GM12891 (cell line): ENCODE measurements at regions not wholly inside any gene's neighbourhood (a gene's known extent, or its start where the extent isn't known, plus 50 kb on each side); places are given as distances from the start of the nearest gene placed in this dataset.

ENCODE experiments used
- DNase-seq: peaks from one replicate; pipeline ENCODE4 v3.0.0; 2011; ENCODE audit warnings: low spot score; ENCODE audit not compliant: insufficient read length
- FAIRE-seq: peaks from 2 replicates; lab custom pipeline; 2011; peaks lifted over from hg19 to GRCh38; lab: Jason Lieb, UNC
- PAX5 ChIP-seq: IDR thresholded peaks from 2 replicates; pipeline ENCODE4 v1.6.1; 2011; ENCODE audit warnings: low read length, moderate library complexity, mild to moderate bottlenecking; ENCODE audit not compliant: insufficient read depth, severe bottlenecking
- POLR2A ChIP-seq: IDR thresholded peaks from 2 replicates; pipeline ENCODE4 v1.6.1; 2011; ENCODE audit warnings: low read depth, low read length, control low read depth
- POLR2AphosphoS5 ChIP-seq: IDR thresholded peaks from 2 replicates; pipeline ENCODE4 v1.6.1; 2011; ENCODE audit warnings: low read depth, low read length, control low read depth
- POU2F2 ChIP-seq: IDR thresholded peaks from 2 replicates; pipeline ENCODE4 v1.6.1; 2011; ENCODE audit warnings: low read depth, mild to moderate bottlenecking, control low read depth, low read length, moderate library complexity
- SPI1 ChIP-seq: IDR thresholded peaks from 2 replicates; pipeline ENCODE4 v1.6.1; 2011; ENCODE audit warnings: low read depth, low read length, control low read depth
- TAF1 ChIP-seq: IDR thresholded peaks from 2 replicates; pipeline ENCODE4 v1.6.1; 2011; ENCODE audit warnings: low read depth, low read length, control low read depth

DNA sequence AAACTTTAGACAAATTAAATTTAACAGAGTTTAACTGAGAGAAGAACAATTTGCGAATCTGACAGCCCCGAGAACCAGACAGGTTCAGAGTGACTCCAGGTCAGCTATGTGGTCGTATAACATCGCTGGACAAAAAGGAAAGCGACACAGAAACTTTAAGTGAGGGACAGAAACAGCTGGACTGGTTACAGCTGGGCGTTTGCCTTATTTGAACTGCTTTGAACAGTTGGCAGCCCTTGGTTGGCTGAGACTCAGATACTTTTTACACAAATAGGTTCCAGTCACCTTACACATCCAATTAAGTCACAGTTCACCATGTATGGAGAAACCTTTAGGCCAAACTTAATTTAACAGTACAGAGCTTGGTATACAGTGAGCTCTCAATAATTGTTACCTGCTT, 436.9 kb downstream of the GUCY1A2 start:
- TF ChIP-seq SPI1 (no peak), POLR2A (no peak)
- DNase-seq (no peak), FAIRE-seq (no peak)

DNA sequence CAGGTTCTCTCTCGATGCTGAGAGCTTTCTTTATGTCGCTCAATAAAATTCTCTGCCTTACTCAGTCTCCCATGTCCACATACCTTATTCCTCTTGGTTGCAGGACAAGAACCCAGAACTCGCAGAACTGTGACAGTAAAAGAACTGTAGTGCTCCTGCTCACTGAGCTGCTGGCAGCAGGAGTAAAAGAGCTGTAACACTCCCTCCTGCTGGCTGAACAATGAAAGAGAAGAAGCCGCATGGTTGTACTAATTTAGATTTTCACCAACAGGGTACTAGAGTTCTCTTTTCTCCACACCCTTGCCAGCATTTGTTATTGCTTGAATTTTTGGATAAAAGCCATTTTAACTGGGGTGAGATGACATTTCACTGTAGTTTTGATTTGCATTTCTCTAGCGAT, 433.2 kb downstream of the GUCY1A2 start:
- no peak for FAIRE-seq

DNA sequence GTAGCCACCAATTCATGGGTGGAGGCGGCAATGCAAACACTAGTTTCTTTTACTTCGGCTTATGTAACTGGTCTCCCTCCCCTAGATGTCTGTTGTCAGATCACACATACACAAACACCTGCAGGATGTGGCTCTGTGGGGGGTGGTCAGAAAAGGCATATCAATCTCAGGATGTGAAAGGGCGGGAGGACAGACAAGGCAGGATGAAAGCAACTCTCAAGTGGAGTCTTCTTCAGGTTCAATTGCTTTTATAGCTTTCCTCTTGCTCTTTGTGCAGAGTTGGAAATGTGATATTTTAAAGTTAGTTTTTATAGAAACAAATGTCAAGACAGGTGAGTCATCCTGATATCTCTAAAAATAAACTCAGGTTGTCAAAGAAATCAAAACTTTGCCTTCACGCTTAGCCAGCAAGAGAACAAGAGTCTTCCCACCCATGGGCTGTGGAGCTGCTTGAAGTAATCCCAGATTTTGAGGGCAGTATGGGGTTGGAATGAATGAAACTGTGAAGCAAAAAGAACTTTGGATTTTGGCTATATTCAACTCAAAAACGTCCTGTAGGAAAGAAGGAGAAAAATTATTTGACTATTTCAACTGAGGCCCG, 423.4 kb downstream of the GUCY1A2 start:
- no peak for DNase-seq
- TF ChIP-seq SPI1, result no peak
- TF ChIP-seq PAX5, result no peak
- TF ChIP-seq POU2F2, result no peak
- TF ChIP-seq POLR2AphosphoS5, result no peak
- TF ChIP-seq TAF1, result no peak
- no peak for TF ChIP-seq POLR2A
- no peak for FAIRE-seq

More for the DNA sequence above, 433.2 kb downstream of the GUCY1A2 start:
- DNase-seq, result no peak
- TF ChIP-seq POU2F2 (no peak), POLR2AphosphoS5 (no peak), SPI1 (no peak), PAX5 (no peak), TAF1 (no peak)

DNA sequence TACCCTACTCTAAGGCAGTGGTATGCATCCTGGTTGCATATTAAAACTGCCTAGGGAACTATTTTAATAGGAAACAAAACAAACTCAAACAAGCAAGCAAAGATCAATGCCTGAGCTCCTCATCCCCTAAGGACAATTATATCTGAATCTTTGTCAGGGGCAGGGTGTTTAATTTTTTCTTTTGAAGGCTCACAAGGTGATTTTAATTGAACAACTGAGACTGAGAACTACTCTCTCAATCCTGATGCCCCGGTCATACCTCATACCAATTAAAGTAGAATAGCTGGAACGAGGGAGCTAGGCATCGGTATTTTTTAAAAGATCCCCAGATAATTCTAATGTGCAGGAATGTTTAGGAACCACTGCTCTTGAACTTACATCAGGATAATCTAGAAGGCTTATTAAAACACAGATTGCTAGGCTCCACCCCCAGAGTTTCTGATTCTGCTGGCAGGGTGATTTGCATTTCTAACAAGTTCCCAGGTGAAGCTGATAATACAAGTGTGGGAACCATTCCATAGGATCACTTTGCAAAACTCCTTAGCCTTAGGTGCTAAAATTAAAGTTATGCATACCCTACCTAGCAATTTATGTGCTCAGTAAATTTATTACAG, 416.5 kb downstream of the GUCY1A2 start:
- DNase-seq, result no peak
- TF ChIP-seq POLR2A (no peak), POU2F2 (no peak), TAF1 (no peak), POLR2AphosphoS5 (no peak), PAX5 (no peak), SPI1 (no peak)
- FAIRE-seq, result no peak

DNA sequence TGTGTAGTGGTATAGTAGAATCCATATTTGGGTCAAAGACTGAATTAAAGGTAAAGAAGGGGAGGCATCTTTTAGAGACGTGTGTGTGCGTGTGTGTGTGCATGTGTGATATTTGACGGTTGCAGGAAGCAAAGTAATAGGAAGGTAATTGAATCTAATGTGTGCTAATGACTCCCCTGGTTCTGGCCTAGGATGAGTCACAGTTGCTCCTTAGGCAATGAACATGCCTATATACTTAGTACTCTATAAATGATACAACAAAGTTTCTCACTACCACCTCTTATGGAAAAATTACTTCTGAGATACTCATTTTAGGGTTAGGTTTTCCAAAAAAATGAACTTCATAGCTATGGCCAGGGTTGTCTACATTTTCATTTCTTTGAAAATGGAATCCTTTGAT, 409.6 kb downstream of the GUCY1A2 start:
- FAIRE-seq (no peak), DNase-seq (no peak)
- TF ChIP-seq PAX5 (no peak), POU2F2 (no peak), TAF1 (no peak), POLR2A (no peak), SPI1 (no peak), POLR2AphosphoS5 (no peak)

DNA sequence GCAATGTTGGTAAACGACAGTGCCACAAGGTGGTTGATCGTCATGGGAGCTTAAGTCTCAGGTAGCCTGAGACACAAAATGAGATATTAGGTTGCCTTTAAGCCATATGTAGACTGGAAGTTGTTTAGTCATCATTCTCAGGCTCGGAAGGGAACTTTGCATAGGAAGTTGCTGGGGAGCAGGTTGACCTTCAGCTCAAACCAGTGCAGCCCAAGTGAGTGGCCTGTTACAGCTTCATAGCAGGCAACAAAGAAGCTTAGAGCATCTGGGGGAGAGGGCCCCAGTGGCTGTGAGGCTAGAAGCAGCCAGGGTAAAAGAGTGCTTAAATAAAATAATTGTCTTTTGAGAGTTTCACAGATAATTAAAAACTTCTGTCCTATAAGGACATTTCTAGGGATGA, 404.0 kb downstream of the GUCY1A2 start:
- no peak for DNase-seq
- FAIRE-seq, result no peak
- no peak for TF ChIP-seq POLR2A
- TF ChIP-seq TAF1, result no peak
- TF ChIP-seq POU2F2, result no peak
- TF ChIP-seq POLR2AphosphoS5, result no peak
- no peak for TF ChIP-seq PAX5

DNA sequence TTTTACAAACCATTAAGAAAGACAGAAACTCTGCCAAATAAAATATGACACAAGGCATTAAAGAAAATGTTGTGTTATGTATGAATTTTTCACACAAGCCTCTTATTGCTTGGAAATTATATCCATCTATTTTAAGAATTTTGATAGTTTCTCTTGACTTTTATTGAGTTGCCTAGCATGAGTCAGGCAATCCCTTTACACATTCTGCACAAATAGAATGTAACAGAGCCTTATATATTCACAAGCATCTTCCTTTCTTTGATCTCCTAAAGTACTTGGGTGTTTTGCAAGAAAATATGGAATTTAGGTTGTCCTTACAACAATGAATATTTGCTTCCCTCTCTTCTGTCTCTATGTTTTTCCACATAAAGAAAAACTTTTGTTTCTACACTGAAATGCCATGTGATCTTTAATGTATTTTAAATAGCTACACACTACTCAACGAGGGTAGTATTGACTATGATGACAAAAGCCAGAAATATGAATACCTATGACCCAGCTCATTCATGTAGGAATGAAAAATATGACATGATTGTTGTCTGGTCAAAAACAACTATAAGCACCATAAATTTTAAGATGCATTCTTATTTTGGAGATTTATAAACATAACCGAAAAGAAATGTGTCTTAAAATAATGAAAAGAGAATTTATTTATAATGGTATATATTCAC, 398.8 kb downstream of the GUCY1A2 start:
- DNase-seq, result no peak
- no peak for TF ChIP-seq POLR2AphosphoS5
- TF ChIP-seq TAF1, result no peak
- no peak for TF ChIP-seq POU2F2
- no peak for TF ChIP-seq SPI1
- no peak for TF ChIP-seq PAX5
- no peak for TF ChIP-seq POLR2A
- FAIRE-seq, result no peak

DNA sequence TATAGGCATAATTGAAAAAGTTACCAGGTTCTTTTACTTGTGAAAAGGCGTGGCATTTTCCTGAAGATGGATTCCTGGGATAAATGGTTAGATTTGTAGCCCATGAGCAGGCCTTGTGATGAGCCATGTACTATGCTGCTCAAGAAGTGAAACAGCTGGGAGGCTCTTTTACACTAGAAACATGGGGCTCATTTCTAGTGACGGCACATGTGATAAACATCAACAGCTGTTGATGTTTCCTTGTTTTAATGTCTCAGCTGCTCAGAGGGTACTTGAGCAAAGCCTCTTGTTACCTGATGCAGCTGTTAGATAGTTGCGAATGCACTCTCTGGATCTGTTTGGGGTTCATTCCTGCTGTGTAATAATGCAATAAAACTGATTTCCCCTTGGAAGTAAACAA, 396.8 kb downstream of the GUCY1A2 start:
- TF ChIP-seq PAX5, result no peak
- TF ChIP-seq POLR2A, result no peak
- DNase-seq (no peak), FAIRE-seq (no peak)
